HG02981 (cell line): ENCODE measurements at regions not wholly inside any gene's neighbourhood (a gene's known extent, or its start where the extent isn't known, plus 50 kb on each side); places are given as distances from the start of the nearest gene placed in this dataset.

ENCODE experiments used
- ATAC-seq: cut with Tn5 transposase; IDR thresholded peaks from one replicate; pipeline ENCODE4 v1.9.1; 2021; ENCODE audit warnings: mild to moderate bottlenecking, moderate library complexity; ENCODE audit not compliant: unreplicated experiment

- ATAC-seq, result no peak
These were observed 145.8 kb upstream of the UNC5B start for GRCh38 chr10:71066600-71066999.

- ATAC-seq, result no peak
These were observed 145.2 kb upstream of the UNC5B start for GRCh38 chr10:71067098-71067740.

GRCh38 chr10:71068861-71069271 lies 143.5 kb upstream of the UNC5B start:
- ATAC-seq, result no peak

GRCh38 chr10:71069909-71070666 lies 142.3 kb upstream of the UNC5B start:
- ATAC-seq, result no peak

GRCh38 chr10:71070741-71071140 lies 141.6 kb upstream of the UNC5B start:
- ATAC-seq, result no peak

- ATAC-seq, result no peak
These were observed 140.1 kb upstream of the UNC5B start for GRCh38 chr10:71072131-71072822.

GRCh38 chr10:71072823-71073210 lies 139.6 kb upstream of the UNC5B start:
- ATAC-seq, result no peak

- no peak for ATAC-seq
These were observed 138.8 kb upstream of the UNC5B start for GRCh38 chr10:71073451-71074175.

GRCh38 chr10:71074176-71074755 lies 138.1 kb upstream of the UNC5B start:
- no peak for ATAC-seq

GRCh38 chr10:71075086-71075758 lies 137.1 kb upstream of the UNC5B start:
- ATAC-seq, result no peak

GRCh38 chr10:71075759-71076472 lies 136.5 kb upstream of the UNC5B start:
- no peak for ATAC-seq

GRCh38 chr10:71076473-71077142 lies 135.8 kb upstream of the UNC5B start:
- no peak for ATAC-seq

- ATAC-seq, result no peak
These were observed 135.2 kb upstream of the UNC5B start for GRCh38 chr10:71077143-71077581.

- ATAC-seq, result no peak
These were observed 134.4 kb upstream of the UNC5B start for GRCh38 chr10:71077796-71078453.

- no peak for ATAC-seq
These were observed 133.8 kb upstream of the UNC5B start for GRCh38 chr10:71078454-71079145.

- ATAC-seq, result no peak
These were observed 132.5 kb upstream of the UNC5B start for GRCh38 chr10:71079761-71080380.

GRCh38 chr10:71080381-71081228 lies 131.8 kb upstream of the UNC5B start:
- ATAC-seq, result no peak
